Heart left ventricle (tissue), 13 donors: ENCODE measurements at regions not wholly inside any gene's neighbourhood (a gene's known extent, or its start where the extent isn't known, plus 50 kb on each side); places are given as distances from the start of the nearest gene placed in this dataset.

Experiments
- CTCF ChIP-seq, 12 donors: fragments of 200-600 bp; sonication (generic) in 4 of 12; IDR thresholded peaks; one replicate each; pipeline versions ENCODE4 v1.5.0 to v1.8.0; 2018 to 2022; ENCODE audit warnings: antibody characterized with exemption in 12 of 12, mild to moderate bottlenecking in 5 of 12
- POLR2A ChIP-seq, 2 donors: fragments of 450-650 bp; IDR thresholded peaks; one replicate each; pipeline ENCODE4 v1.6.1; 2017; ENCODE audit warnings: antibody characterized with exemption in 2 of 2, mild to moderate bottlenecking in 2 of 2, moderate library complexity in 2 of 2
- donor health status: ischemic (EF 13 %, LVEDD 7.1; RV severe dilation, severe dysfunction).
- donor health status: DM: no; HTN: yes; CAD: no.
- donor health status: DM: no; HTN: no; CAD: no.
- donor health status: ischemic (EF 25% LVEDD 6.9; RV normal size, moderate dysfunction).
- donor health status: ischemic (EF 25% LVEDD 5.7; RV mildly dilated, moderate dysfunction).
- donor health status: ischemic (EF 35%, LVEDD 5.7; RV mildly dilated, moderate dysfunction).
- donor health status: nonischemic (EF 11% LVEDD 7.7; RV severe dilation, severe dysfunction).
- donor health status: DM: yes; HTN: yes; CAD: no.
- donor health status: PGD.
- donor health status: ischemic (EF 29% LVEDD 5.4; RV normal size, mild dysfunction).
- donor health status: nonischemic (EF 23%, LVEDD 6.1; RV moderate dilation, normal function).

- TF ChIP-seq CTCF (IDR thresholded peaks at IDR 0.05), result no peak
- no peak for TF ChIP-seq POLR2A (IDR thresholded peaks at IDR 0.05)
These were observed 276.0 kb downstream of the SKIDA1 start for GRCh38 chr10:21249435-21249834.
